AG04450 (cell line): ENCODE measurements at regions not wholly inside any gene's neighbourhood (a gene's known extent, or its start where the extent isn't known, plus 50 kb on each side); places are given as distances from the start of the nearest gene placed in this dataset.

Source experiments
- CTCF ChIA-PET: fragments of 300-600, 350-600 bp; formaldehyde crosslinking; extraction: SDS; loops from one replicate; lab custom pipeline; 2022; ENCODE audit warnings: antibody characterized with exemption, inconsistent platforms; lab: Charles Lee
- POLR2A ChIA-PET: fragments of 350-600 bp; formaldehyde crosslinking; extraction: SDS; loops from one replicate; lab custom pipeline; 2021; ENCODE audit warnings: antibody characterized with exemption, inconsistent platforms; lab: Yijun Ruan, JAX
- DNase-seq: peaks from one replicate; pipeline ENCODE4 v3.0.0-alpha.2; 2011; ENCODE audit warnings: low read depth, low spot score
- H3K27ac ChIP-seq: one replicate; pipeline ENCODE4 v1.5.1; 2012; ENCODE audit warnings: low read depth, low read length, control low read depth
- H3K27me3 ChIP-seq: one replicate; pipeline ENCODE4 v1.6.0; 2012; ENCODE audit warnings: low read length; ENCODE audit not compliant: control insufficient read depth, insufficient read depth
- H3K4me3 ChIP-seq: 2 replicates; pipeline ENCODE4 v1.5.1; 2011; ENCODE audit warnings: mild to moderate bottlenecking, low read depth, low read length, control low read depth
- H3K9me3 ChIP-seq: 2 replicates; pipeline ENCODE4 v1.5.1; 2012; ENCODE audit warnings: low read length; ENCODE audit not compliant: control insufficient read depth, insufficient read depth
- TF ChIP-seq, protein P1 (sequence below): IDR thresholded peaks from 2 replicates; pipeline ENCODE4 v1.5.1; 2011; ENCODE audit warnings: low read depth, low read length, control low read depth, inconsistent platforms

DNA sequence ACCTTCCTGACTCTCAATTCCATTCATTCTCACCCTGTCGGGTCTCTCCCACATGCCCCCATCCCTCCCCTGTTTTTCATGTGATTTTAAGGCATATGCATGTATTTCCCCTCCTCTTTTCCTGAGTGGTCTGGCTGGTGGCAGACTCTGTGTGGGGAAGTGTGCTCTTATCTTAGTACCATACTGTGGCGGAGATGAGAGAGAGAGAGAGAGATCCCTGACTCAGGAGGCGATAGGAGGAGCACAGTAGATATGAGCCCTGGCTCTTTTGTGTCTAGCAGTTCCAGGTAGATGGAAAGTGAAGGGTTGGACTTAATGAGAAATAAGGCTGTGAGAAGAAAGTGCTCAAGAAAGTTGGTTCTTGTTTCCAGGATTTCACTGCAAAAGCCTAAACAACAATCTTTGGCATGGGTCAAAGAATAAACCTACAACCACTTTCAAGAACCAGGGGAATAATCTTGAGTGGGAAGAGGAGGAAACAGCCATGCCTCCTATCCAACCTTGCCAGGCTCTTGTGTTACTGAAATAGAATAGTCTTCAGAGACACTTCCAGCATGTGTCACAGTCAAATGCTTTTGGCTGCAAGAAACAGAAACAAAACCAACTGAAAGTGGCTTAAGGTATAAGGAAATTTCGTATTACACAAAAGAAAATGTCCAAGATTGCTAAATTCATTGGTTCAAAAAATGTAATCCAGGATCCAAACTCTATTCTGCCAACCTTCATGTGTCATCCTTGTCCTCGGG lies 123.8 kb upstream of the MYLIP start:
- H3K27me3 ChIP-seq: no peaks in the 10 kb centered on the region
- POLR2A ChIA-PET: no interaction called here
- H3K4me3 ChIP-seq: no peak overlapping the region
- CTCF ChIA-PET: no interaction called here
- no peak overlapping the region for H3K27ac ChIP-seq
- no peaks in the 10 kb centered on the region for H3K9me3 ChIP-seq
- TF ChIP-seq, protein P1, sequence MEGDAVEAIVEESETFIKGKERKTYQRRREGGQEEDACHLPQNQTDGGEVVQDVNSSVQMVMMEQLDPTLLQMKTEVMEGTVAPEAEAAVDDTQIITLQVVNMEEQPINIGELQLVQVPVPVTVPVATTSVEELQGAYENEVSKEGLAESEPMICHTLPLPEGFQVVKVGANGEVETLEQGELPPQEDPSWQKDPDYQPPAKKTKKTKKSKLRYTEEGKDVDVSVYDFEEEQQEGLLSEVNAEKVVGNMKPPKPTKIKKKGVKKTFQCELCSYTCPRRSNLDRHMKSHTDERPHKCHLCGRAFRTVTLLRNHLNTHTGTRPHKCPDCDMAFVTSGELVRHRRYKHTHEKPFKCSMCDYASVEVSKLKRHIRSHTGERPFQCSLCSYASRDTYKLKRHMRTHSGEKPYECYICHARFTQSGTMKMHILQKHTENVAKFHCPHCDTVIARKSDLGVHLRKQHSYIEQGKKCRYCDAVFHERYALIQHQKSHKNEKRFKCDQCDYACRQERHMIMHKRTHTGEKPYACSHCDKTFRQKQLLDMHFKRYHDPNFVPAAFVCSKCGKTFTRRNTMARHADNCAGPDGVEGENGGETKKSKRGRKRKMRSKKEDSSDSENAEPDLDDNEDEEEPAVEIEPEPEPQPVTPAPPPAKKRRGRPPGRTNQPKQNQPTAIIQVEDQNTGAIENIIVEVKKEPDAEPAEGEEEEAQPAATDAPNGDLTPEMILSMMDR: no peak
- no peak for DNase-seq

DNA sequence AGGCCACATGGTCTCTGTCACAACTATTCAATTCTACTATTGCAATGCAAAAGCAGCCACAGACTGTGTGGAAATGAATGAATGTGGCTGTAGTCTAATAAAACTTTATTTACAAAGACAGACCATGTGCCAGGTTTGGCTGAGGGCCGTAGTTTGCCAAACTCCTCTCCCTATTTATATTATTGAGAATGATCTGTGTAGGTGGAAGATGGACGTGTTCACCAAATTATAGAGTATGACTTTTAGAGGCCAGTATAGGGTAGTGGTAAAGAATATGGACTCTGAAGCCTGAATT lies 125.7 kb upstream of the MYLIP start:
- no peak for DNase-seq
- POLR2A ChIA-PET: no interaction called here

DNA sequence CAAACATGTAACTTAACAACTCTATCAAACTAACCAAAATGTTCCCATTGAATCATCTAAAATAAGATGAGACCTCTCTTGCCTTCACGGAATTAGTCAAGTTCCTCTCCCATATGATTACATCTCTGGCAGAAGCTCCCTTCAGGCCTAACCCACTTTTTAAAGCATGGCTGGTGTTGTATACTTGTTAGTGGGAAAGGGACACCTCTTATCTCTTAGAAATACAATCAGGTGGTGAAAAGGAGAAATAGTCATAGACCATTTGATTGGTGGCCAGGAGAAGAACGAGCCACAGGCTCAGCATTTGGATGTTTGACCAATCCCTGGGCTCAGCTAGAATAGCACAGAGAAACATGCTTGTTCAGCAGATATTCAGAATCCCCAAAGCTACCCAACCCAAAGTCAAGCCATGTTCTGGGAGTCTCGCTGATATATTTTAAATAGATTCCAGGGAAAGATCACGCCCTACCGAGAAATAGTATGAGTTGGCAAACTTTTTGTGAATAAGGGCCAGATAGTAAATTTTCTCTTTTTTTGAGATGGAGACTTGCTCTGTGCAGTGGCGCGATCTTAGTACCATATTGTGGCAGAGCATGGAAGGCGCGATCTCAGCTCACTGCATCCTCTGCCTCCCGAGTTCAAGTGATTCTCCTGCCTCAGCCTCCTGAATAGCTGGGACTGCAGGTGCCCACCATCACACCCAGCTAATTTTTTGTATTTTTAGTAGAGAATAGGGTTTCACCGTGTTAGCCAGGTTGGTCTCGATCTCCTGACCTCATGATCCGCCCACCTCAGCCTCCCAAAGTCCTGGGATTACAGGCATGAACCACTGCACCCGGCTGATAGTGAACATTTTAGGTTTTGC lies 126.3 kb upstream of the MYLIP start:
- TF ChIP-seq, protein P1: no peak
- no peak overlapping the region for H3K4me3 ChIP-seq
- CTCF ChIA-PET: no interaction called here
- no peak for DNase-seq
- H3K27ac ChIP-seq: no peak overlapping the region
- POLR2A ChIA-PET: no interaction called here
- H3K27me3 ChIP-seq: peaks cover 2% of the 10 kb centered on the region
- no peaks in the 10 kb centered on the region for H3K9me3 ChIP-seq

More for the DNA sequence above, 125.7 kb upstream of the MYLIP start:
- no peak overlapping the region for H3K4me3 ChIP-seq
- TF ChIP-seq, protein P1: no peak
- H3K27ac ChIP-seq: no peak overlapping the region
- H3K27me3 ChIP-seq: no peaks in the 10 kb centered on the region
- no peaks in the 10 kb centered on the region for H3K9me3 ChIP-seq
- CTCF ChIA-PET: no interaction called here

DNA sequence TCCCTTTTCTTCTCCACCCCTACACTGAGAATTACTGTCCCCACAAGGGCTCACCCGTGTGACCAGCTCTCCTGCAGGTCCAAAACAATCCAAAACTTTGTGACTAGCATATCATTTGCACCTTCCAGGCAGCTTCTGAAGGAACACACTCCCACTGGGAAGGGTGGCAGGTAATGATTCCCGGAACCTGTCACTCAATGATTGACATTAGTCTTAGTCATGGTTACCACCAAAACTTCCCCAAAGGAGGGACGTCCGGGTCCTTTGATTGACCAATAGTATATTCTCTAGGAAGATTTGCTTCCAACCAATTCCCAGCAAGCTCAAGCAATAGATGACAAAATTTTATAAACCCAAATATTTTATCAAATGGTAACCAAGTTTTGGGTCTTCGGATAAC lies 127.7 kb upstream of the MYLIP start:
- Histone ChIP-seq H3K27me3 (peaks cover 2% of the 10 kb centered on the region), H3K4me3 (no peak overlapping the region), H3K27ac (no peak overlapping the region), H3K9me3 (no peaks in the 10 kb centered on the region)
- ChIA-PET CTCF (no interaction called here), POLR2A (no interaction called here)
- TF ChIP-seq, protein P1: no peak
- no peak for DNase-seq

DNA sequence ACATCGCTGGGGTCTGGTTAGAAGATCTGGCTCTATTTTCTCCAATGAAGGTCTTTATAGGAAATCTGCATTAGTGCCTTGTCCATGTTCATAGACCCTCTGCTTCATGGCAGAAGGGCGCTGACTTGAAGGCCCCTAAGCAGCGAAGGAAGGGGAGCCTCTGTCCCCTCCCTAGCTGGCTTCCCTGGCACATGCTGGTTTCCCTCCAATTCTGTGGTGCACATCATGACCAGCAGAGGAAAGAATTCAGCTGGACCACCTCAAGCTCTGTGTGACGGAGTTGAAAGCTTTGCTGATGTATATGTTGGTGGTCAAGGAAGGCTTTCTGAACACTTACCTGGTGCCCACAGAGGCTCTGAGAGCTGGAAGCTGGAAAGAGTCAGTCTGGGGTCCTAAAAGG lies 129.7 kb upstream of the MYLIP start:
- Histone ChIP-seq H3K27me3 (peaks cover 6% of the 10 kb centered on the region), H3K27ac (no peak overlapping the region), H3K9me3 (no peaks in the 10 kb centered on the region), H3K4me3 (no peak overlapping the region)
- CTCF ChIA-PET: no interaction called here
- no peak for DNase-seq
- POLR2A ChIA-PET: no interaction called here
- TF ChIP-seq, protein P1: no peak
